Hepatic stellate cell (primary cell): ENCODE measurements at regions not wholly inside any gene's neighbourhood (a gene's known extent, or its start where the extent isn't known, plus 50 kb on each side); places are given as distances from the start of the nearest gene placed in this dataset.
"Not testable (repeated sequence)": the region's sequence is repeated elsewhere in the genome, so short reads cannot be mapped to it uniquely, and the experiment has no call there.

Experiments
- DNase-seq: peaks from one replicate; pipeline ENCODE4 v3.0.0; 2011; ENCODE audit warnings: low spot score

DNA sequence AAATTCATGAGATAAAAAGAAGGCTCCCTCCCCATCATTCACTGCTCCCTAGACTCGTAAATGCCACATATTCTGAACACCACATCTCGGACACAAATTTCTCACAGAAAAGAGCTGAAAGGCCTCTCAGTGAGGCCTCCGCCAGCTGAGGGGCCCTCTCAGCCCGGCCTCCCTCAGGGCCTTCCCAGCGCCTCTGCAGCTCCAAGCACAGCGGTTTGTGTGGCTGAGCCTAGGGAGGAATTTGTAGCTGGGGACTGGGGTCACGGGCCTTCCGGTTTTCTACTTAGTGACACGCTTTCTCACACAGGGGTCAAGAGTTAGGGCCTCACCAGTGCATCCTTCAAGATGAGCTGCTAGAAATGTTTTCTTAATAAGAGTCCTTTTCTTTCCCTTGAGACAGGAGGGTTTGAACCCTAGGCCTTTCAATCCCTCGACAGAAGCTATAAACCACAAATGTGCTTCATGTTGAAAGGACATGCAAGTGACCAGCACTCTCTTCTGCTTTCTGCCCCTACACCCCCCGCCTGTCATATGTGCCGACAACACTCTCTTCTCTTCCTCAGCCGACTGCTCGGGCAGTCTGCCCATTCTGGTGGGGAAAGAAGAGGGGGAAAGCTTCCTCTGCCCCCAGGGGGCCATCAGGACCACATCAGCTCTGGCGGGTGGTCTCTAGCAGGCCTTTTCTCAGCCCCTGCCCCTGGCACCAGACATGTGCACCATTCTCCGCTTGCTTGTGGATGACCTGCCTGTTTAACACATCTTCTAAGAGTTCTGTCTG is 104.9 kb downstream of the CHIC2 start:
- DNase-seq, result no peak

DNA sequence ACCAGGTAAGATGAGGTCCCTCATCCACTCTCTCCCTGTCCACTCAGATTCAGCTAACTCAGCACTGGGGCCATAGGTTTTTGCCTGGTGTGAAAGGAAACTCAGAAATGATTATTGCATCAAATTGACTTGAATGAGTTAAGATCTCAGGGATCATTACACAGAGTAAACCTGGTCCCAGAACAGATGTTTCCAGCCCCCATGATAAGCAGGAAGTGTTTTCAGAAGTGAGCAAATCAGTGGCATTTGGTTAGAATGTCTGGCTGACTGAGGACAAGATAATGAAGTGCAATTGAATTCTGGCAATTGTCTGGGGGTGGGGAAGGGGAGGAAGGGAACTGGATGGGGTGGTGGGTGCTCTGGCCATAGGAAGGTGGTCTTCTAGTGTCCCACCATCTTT is 108.0 kb downstream of the CHIC2 start:
- DNase-seq, result no peak

DNA sequence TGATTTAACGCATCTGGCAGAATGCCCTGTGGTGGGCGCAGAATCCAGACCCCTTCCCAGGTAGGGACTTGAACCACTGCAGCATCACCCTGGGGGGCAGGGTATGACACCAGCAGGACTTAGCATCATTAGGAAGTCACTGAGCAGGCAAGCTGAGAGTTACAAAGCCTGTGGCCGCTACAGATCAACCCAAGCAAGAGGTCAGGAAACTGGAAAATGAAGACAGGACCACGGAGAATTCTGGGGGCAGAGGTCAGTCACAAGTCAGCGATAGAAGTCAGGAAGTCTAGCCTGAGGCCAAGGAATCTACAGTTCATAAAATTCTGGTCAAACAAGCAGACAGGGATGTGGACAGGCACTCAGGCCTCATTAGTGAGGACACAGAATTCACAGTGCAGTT is 108.4 kb downstream of the CHIC2 start:
- no peak for DNase-seq

DNA sequence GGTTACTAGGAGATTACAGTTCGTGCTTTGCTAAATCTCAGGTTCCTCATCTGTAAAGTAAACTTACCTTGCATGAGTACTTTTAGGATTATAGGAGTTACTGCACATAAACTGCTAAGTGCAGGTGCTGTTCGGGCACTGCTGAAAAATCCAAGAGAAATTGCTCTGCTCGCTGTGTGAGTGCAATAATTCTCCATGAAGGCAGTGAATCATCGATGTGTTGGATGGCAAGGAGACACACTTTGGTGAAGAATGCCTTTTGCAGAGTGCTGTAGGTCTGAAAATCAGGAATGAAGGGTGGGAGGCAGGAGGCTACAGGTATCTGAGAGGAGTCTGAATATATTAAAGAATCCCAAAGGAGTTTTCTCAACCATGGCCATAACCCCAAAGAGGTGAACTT is 113.0 kb downstream of the CHIC2 start:
- DNase-seq, result no peak

DNA sequence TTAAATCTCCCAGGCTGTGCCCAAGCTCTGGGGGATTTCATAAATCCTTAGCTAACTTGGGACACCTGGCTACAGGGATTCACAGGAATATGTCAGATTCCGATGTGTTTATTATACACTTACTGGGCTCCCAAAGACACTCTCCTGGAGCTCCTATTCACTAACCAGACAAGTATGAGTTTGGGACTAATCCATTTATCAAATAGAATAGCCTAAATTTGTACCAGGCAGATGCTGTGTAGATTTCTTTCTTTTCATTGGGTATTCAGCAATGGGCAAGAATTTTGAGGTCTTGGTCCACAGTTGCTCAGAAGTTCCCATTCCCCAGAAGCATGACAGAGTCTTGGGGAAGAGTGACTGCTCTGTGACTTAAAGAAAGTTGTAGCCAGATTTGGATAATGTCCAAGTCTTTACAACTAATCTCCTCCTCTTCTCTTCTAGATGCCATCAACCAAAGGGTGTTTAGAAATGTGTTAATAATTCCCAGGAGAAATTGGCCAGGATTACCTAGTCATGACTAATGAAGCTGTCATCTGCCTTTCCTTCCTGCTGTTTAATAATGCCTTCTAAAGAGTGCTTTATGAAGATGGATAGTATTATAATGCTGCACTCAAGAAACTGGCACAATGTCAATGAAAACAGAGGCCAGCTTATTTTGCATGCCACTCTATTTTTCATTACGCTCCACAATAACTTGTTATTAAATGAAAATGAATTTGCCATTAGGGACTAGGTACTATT is 120.9 kb downstream of the CHIC2 start:
- DNase-seq, result no peak

DNA sequence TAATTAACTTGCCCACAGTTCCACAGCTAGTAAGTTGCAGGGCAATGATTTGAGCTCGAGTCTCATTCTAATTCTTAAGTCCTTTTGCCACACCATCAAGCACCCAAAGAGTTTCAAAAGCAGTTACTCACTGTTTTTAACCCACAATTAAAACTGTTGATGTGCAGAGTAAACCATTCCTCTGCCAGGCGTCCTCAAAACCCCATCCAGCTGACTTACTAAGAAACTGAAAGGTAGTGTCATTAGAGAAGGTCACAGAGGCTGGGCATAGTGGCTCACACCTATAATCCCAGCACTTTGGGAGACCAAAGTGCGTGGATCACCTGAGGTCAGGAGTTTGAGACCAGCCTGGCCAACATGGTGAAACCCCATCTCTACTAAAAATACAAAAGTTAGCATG is 121.7 kb downstream of the CHIC2 start:
- DNase-seq, result no peak

DNA sequence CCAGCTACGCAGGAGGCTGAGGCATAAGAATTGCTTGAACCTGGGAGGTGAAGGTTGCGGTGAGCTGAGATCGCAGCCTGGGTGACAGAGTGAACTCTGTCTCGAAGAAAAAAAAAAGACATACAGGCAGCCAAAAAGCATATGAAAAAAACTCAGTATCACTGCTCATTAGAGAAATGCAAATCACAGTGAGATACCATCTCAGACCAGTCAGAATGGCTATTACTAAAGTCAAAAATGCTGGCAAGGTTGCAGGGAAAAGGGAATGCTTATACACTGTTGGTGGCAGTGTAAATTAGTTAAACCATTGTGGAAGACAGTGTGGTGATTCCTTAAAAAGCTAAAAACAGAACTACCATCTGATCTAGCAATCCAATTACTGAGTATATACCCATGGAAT is 123.1 kb downstream of the CHIC2 start:
- DNase-seq, result no peak

DNA sequence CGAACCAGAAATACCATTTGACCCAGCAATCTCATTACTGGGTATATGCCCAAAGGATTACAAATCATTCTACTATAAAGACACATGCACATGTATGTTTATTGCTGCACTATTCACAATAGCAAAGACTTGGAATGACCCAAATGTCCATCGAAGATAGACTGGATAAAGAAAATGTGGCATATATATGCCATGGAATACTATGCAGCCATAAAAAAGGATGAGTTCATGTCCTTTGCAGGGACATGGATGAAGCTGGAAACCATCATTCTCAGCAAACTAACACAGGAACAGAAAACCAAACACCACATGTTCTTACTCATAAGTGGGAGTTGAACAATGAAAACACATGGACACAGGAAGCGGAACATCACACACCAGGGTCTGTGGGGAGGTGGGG is 124.5 kb downstream of the CHIC2 start:
- DNase-seq, result not testable (repeated sequence)

DNA sequence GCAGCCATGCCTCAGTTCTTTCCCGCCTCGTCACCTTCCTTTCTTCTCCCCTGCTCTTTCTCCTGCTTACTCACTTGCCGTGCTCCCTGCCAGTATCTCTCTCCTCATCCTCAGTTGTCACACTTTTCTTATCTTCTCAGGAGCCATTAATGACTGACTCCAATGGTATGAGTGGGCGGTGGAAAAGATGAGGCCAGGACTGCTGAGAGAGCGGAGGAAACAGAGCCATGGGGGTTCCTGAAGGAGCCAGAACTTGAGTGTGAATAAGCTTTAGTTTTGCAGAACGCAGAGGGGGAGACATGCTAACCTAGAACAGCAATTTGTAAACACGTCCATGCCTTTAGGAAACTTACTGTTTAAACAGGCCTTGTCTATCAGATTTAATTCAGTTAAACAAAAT is 126.5 kb downstream of the CHIC2 start:
- DNase-seq, result peak; percentile 46

DNA sequence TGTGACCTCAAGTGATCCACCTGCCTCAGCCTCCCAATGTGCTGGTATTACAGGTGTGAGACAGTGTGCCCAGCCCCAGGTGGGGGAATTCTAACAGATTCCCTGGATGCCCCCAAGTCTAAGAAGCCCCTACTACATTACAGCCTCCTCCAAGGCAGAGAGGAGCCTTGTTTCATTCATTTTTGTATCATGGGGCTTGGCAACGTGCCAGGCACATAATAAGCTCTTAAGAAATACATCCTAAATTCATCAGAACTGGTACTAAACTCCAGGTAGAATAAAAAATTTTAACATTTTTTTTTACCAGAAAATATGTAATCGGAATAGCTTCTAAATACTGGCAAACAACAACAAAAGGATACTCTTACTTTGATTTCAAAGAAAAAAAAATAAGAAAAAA is 127.1 kb downstream of the CHIC2 start:
- DNase-seq, result no peak

DNA sequence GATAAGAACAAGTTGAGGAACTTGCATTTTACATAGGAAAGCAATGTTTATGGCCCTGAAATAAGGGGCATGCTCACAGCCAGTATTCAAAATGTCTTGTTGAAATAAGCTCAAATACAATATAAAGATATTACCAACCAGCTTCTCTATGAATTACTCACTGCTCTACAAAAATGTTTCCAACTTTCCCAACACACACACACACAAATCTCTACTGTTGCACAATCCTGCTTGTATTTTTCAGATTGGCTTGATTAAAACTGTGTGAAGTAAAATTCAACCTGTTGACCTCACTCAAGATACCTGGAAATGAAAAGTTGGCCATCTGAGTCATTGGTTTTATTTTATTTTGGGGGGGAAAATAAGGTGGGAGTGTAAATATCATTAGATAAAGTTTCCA is 128.6 kb downstream of the CHIC2 start:
- DNase-seq, result no peak

DNA sequence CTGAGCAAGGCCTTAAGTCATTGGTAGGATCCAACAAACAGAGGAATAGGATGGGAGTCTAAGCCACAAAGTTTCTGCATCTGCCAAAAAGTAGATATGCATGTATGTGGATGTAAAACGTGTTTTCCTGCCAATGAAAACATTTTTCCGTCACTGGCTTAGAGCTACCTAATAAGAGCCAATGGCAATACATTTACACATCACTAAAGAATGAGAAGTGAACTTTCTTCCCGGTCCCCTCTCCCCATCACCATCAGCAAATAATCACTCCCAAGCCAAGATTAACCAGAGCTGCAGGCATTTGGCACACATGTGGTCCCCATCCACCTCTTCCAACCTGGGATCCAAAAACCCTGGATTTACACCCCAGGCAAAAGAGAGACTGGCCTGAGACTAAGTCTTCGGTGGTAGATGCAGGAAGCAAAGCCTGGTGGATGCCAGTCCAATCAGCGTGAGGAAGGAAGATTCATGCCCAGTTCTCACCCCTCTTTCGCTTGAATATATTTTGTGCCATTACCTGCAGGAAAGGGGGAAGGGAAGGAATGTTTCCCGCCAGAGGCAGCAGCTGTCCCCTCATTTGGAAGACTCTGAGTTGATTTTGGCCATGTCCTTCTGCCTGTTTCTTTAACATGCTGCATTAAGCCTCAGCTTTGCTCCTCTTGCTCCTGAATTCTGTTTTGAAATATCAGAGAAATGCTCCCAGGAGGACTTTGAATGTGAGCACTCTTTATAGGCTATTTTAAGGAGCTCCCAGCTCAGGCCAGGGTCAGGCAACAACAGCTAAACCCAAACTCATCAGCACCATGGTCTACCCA is 131.4 kb downstream of the CHIC2 start:
- peak; percentile 61 for DNase-seq

DNA sequence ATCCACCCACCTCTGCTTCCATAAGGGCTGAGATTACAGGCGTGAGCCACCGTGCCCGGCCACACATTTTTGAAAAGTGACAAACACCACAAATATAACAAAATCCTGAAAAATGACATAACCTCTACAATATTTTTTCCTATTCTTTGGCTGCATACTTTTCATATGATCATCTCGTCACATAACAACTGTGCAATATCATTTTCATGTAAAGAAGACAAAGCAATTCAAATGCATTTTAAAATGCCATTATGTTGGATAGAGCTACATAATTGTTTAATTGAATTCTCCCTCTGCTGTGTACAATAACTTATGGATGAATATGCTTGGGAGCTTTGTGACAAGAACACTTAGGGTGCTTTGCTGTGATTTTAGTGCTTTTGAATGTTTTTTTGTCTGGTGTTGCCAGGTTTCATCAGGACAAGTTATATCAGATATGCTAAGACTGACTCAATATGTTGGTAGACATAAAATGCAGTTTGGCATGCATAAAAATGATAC is 132.9 kb downstream of the CHIC2 start:
- no peak for DNase-seq

DNA sequence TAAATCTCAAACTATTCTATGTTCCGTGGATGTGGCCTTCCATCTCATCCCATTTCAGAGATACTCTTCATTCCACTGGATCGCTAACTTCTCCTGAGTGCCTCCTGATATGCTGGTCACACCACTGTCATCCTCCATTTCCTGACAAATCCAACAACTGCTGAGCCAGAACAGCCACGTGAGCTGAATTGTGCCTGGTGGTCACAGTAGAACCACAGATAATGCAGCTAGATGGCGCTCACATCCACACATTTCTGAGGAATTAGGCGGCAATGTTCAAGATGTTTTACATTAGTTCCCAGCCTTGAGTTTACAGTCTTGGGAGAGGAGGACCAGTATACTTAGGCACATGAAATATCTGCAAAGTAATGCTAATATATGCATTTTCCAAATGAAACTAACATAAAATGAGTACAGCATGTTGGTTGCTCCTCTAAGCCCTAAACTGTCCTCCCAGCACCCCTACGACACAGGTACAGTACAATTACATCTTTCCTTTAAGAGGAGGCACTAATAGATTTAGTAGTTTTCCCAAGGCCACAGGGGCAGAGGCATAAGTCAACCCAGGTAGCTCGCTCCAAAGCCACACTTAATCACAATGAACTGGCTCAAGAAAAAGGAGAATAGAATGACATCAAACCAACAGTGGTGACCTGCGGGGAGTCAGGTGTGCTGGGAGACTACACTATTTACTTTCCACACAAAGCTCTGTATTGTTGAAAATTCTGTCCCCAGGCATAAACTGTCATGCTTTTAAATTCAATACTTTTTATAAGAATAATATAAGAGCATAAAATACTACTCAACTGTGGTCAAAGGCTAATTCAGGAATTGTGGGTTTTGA is 134.2 kb downstream of the CHIC2 start:
- DNase-seq, result peak; percentile 70

DNA sequence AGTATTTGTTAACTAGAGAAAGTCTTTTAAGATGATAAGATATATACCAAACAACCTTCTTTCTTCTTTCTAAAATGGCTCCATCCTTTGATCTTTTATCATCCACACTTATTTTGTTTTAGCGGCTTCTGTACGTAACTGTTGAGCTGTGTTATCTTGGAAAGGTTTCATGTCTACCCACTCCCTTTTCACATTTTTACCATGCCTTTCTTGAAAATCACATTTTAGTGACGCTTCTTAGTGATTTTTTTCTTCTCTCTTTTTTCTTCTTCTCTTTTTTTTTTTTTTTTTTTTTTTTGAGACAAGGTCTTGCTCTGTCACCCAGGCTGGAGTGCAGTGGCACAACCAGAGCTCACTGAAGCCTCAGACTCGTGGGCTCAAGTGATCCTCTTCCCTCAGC is 135.1 kb downstream of the CHIC2 start:
- DNase-seq, result no peak

DNA sequence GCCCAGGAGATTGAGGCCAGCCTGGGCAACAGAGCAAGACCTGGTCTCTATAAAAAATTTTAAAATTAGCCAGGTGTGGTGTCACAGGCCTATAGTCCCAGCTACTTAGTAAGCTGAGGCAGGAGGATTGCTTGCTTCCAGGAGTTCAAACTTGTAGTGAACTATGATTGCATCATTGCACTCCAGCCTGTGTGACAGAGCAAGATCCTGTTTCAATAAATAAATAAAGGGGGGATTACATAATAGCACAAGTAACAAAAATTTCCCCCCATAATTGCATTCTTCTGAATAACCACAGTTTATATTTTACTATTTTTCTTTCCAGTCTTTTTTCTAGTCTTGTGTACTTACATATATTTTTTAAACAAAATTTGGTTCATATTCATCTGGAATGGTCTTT is 135.6 kb downstream of the CHIC2 start:
- no peak for DNase-seq

DNA sequence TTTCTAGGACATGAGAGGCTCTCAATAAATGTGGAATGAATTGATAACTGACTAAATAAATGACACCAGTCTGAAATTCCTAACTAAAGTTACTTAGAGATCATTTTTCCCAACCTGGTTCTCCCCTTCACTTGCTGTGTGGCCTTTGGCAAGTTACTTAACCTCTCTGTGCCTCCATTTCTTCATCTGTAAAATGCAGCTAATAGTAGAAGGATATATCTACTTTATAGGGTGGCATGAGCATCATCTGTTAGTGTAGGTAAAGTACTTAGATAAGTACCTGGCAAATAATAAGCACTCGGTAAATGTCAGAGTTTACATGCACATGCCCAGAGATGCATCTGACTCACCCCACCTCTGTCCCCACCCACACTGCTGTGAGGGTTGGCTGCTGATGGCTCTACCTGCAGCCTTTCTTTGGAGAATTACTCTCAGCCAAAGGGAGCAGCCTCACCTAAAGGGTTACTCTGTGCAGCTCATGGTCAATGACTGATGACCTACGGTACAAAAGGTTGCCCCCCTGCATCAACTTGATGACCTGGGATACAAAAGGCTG is 139.3 kb downstream of the CHIC2 start:
- DNase-seq, result no peak

DNA sequence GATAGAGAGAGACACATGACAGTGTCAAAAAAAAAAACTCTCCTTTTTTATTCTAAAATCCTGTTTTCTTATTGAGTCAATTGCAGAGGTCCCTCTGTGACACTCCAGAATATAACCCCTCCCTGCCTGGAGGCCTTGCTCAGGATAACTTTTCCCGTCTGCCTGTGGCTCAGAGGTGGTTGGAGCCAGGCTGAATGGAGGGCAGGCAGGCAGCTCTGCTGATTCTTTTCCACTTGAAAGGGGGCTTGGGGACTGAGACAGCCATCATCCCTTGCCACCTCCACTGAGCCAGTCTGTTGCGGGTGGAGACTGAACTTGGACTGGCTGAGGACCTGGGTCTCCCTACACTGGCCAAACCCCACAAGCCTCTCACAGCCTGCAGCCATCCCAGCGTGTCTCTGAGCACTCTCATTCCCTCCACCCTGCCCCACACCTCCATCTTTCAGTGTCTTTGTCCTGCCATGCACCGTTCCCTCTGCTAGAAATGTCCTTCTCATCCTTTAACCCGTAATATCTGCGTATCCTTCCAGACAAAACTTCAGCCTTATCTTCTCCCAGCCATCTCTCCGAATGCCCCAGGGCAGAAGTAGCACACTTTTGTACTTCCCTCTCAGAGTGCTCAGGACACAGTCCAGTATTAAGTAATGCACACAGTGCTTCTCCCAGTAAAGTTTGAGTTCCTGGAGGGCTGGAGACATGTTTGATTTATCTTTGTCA is 139.9 kb downstream of the CHIC2 start:
- DNase-seq, result no peak

DNA sequence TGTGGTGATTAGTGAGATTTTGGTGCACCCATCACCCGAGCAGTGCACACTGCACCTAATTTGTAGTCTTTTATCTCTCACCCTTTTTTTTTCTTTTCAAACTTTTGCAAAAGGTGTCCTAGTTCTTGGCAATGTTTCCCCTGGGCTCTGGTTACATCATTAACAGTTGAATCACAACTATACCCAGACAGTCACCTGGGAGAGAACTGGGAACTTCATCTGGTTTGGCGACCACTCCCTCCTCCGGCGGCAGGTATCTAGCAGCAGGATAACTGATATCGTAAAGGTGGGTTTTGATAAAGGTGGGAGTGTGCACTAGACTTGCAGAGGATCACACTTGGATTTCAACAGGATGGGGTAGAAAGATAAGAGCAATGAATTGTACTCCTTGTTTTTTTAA is 140.5 kb downstream of the CHIC2 start:
- no peak for DNase-seq

DNA sequence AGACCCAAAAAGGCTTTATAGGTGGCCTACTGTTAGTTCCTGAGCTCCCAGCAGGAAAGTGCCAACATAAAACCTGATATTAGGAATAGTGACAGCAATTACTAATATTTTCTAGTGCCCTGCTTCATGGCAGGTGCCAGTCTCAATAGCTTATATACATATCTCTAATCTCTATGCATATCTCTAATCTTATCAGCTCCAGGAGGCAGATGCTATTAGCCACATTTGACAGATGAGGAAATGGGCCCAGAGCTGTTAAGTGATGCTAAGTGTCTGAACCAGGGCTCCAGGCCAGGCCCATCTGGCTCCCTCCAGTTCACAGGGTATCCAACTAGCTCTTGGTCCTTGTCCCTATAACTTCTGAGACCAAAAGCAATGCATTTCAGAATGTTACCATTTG is 142.5 kb downstream of the CHIC2 start:
- DNase-seq, result no peak

DNA sequence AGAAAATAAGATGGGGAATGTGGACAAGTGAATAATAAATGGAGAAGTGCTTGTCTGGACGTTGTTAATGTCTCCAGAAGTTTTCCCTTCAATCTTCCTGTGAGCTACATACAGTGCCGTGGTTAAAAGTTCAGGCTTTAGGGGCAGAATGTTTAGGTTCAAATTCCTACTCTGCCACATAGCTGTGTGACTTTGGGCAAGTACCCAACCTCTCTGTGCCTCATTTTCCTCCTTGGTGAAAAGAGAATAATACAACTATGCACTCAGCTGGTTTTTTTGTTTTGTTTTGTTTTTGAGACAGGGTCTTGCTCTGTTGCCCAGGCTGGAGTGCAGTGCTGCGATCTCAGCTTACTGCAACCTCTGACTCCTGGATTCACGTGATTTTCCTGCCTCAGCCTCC is 143.5 kb downstream of the CHIC2 start:
- DNase-seq, result no peak
